ENCODE measurements at regions not wholly inside any gene's neighbourhood (a gene's known extent, or its start where the extent isn't known, plus 50 kb on each side); places are given as distances from the start of the nearest gene placed in this dataset.

DNA sequence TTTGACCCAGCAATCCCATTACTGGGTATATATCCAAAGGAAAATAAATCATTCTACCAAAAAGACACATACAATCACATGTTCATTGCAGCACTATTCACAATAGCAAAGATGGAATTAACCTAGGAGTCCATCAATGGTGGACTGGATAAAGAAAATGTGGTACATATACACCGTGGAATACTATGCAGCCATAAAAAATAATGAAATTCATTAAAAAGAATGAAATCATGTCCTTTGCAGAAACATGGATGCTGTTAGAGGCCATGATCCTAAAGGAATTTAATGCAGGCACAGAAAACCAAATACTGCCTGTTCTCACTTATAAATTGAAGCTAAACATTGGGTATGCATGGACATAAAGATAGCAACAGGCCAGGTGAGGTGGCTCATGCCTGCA is 61.9 kb upstream of the BMP6 start:
- 96 to 98% methylated on average over 1 of the region's 1 CpG for WGBS, 2 donors
- peaks cover 0 to 15% (median 0%) of the 10 kb centered on the region in 7 donors for H3K27me3 ChIP-seq
- H3K9me3 ChIP-seq, result peaks cover 0 to 6% (median 0%) of the 10 kb centered on the region in 11 donors
- DNase-seq, result no peak
- no peak overlapping the region for H3K4me3 ChIP-seq
- no peak for TF ChIP-seq CTCF (IDR thresholded peaks at IDR 0.05)
- no peaks in the 10 kb centered on the region for H3K36me3 ChIP-seq
- H3K27ac ChIP-seq, result no peak overlapping the region
- no peak for ATAC-seq
- H3K4me1 ChIP-seq, result no peaks in the 10 kb centered on the region
- intact Hi-C loops (cut with DNase I), result no loop called here

- intact Hi-C loops (cut with DNase I), result no loop called here
- no peak for TF ChIP-seq CTCF (IDR thresholded peaks at IDR 0.05)
- DNase-seq (no peak), ATAC-seq (no peak)
- WGBS, 2 donors, result 96 to 98% methylated on average over 1 of the region's 1 CpG
- H3K27me3 ChIP-seq, result peaks cover 0 to 8% (median 4%) of the 10 kb centered on the region in 7 donors
- H3K9me3 ChIP-seq, result peaks cover 0 to 3% (median 0%) of the 10 kb centered on the region in 11 donors
- H3K4me3 ChIP-seq, result no peak overlapping the region
- no peak overlapping the region for H3K27ac ChIP-seq
- H3K36me3 ChIP-seq, result no peaks in the 10 kb centered on the region
- peaks cover 0 to 15% (median 11%) of the 10 kb centered on the region in 9 donors for H3K4me1 ChIP-seq
Measured at GRCh38 chr6:7668936-7669335, 57.0 kb upstream of the BMP6 start.

DNA sequence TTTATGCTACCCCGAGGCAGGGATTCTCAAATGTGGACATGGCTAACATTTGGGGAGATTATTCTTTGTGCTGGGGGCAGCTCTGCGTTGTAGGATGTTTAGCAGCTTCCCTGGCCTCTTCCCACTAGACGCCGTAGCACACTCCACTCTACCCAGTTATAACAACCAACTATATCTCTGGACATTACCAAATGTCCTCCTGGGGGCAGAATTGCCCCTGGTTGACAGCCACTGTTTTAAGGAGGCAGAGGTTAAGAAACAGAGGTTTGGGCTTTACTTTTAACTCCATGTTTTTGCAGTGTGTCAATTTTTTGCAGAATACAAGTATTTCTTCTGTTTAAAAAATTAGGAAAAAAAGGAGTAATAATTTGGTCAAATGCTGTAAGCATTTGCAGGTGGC is 56.2 kb upstream of the BMP6 start:
- H3K36me3 ChIP-seq, result no peaks in the 10 kb centered on the region
- TF ChIP-seq CTCF (IDR thresholded peaks at IDR 0.05), result no peak
- H3K4me1 ChIP-seq, result peaks cover 0 to 17% (median 11%) of the 10 kb centered on the region in 9 donors
- intact Hi-C loops (cut with DNase I), result no loop called here
- DNase-seq (no peak), ATAC-seq (no peak)
- H3K27me3 ChIP-seq, result peaks cover 0 to 13% (median 7%) of the 10 kb centered on the region in 7 donors
- H3K9me3 ChIP-seq, result no peaks in the 10 kb centered on the region
- no peak overlapping the region for H3K4me3 ChIP-seq
- H3K27ac ChIP-seq, result no peak overlapping the region
- 82 to 88% methylated on average over 4 of the region's 4 CpGs for WGBS, 2 donors

- H3K27ac ChIP-seq, result no peak overlapping the region
- ATAC-seq (no peak), DNase-seq (no peak)
- no peak for TF ChIP-seq CTCF (IDR thresholded peaks at IDR 0.05)
- no peak overlapping the region for H3K4me3 ChIP-seq
- H3K4me1 ChIP-seq, result peaks cover 0 to 17% (median 11%) of the 10 kb centered on the region in 9 donors
- peaks cover 0 to 23% (median 14%) of the 10 kb centered on the region in 7 donors for H3K27me3 ChIP-seq
- H3K9me3 ChIP-seq, result no peaks in the 10 kb centered on the region
- intact Hi-C loops (cut with DNase I), result no loop called here
- H3K36me3 ChIP-seq, result no peaks in the 10 kb centered on the region
- 54 to 55% methylated on average over 7 of the region's 7 CpGs for WGBS, 2 donors
Measured at GRCh38 chr6:7671076-7671475, 54.8 kb upstream of the BMP6 start.
